Activated B cell treated with CpG ODN at 0.5 μM for 24 hours (primary cell): ENCODE measurements at regions not wholly inside any gene's neighbourhood (a gene's known extent, or its start where the extent isn't known, plus 50 kb on each side); places are given as distances from the start of the nearest gene placed in this dataset.

Experiments used
- ATAC-seq: fragments of 200-7000 bp; cut with Tn5 transposase; one replicate; pipeline ENCODE4 v1.10.0; 2021; ENCODE audit warnings: low read depth, mild to moderate bottlenecking, moderate library complexity
- CTCF ChIA-PET: fragments of 350-600 bp; sonication (Branson Sonifier 250); formaldehyde crosslinking; loops from one replicate; lab custom pipeline; 2021; ENCODE audit warnings: antibody characterized with exemption; lab: Charles Lee
- POLR2A ChIA-PET: fragments of 350-600 bp; sonication (Branson Sonifier 250); formaldehyde crosslinking; loops from one replicate; lab custom pipeline; 2021; ENCODE audit warnings: antibody characterized with exemption; lab: Charles Lee
- DNase-seq: peaks from one replicate; pipeline ENCODE4 v3.0.0; 2022
- H3K27ac Mint-ChIP-seq: one replicate; pipeline ENCODE4 v1.8.0; 2020; ENCODE audit warnings: mixed read lengths
- H3K27me3 Mint-ChIP-seq: one replicate; pipeline ENCODE4 v1.8.0; 2021; ENCODE audit warnings: mixed read lengths
- H3K36me3 Mint-ChIP-seq: one replicate; pipeline ENCODE4 v1.8.0; 2021; ENCODE audit warnings: low read depth, mixed read lengths
- H3K4me1 Mint-ChIP-seq: one replicate; pipeline ENCODE4 v1.8.0; 2021; ENCODE audit warnings: mixed read lengths
- H3K4me3 Mint-ChIP-seq: one replicate; pipeline ENCODE4 v1.8.0; 2020; ENCODE audit warnings: mild to moderate bottlenecking, mixed read lengths
- H3K9me3 Mint-ChIP-seq: one replicate; pipeline ENCODE4 v1.8.0; 2020; ENCODE audit warnings: mixed read lengths
- CTCF ChIP-seq: fragments of 200-600 bp; IDR thresholded peaks from one replicate; pipeline ENCODE4 v1.8.0; 2022; ENCODE audit warnings: antibody characterized with exemption, mild to moderate bottlenecking
- intact Hi-C: fragments of 100-400 bp; cut with micrococcal nuclease; formaldehyde crosslinking; loops from one replicate; pipeline ENCODE4 v1.15.1; 2024

GRCh38 chr16:35310999-35311398 lies 1851.6 kb downstream of the TP53TG3F start:
- intact Hi-C loops, result no loop called here
- TF ChIP-seq CTCF, result no peak
- Mint-ChIP-seq H3K9me3 (peaks cover 31% of the 10 kb centered on the region), H3K27me3 (no peaks in the 10 kb centered on the region), H3K4me3 (no peak overlapping the region), H3K27ac (no peak overlapping the region), H3K4me1 (no peaks in the 10 kb centered on the region), H3K36me3 (no peaks in the 10 kb centered on the region)
- ChIA-PET CTCF (no interaction called here), POLR2A (no interaction called here)
- DNase-seq, result no peak
- no peak for ATAC-seq

GRCh38 chr16:35311475-35311874 lies 1852.1 kb downstream of the TP53TG3F start:
- Mint-ChIP-seq H3K4me3 (no peak overlapping the region), H3K9me3 (peaks cover 32% of the 10 kb centered on the region), H3K4me1 (no peaks in the 10 kb centered on the region), H3K27ac (no peak overlapping the region), H3K36me3 (no peaks in the 10 kb centered on the region), H3K27me3 (no peaks in the 10 kb centered on the region)
- intact Hi-C loops, result no loop called here
- ChIA-PET CTCF (no interaction called here), POLR2A (no interaction called here)
- DNase-seq, result no peak
- ATAC-seq, result no peak
- no peak for TF ChIP-seq CTCF

- H3K4me3 Mint-ChIP-seq, result no peak overlapping the region
- CTCF ChIA-PET, result no interaction called here
- no peaks in the 10 kb centered on the region for H3K27me3 Mint-ChIP-seq
- DNase-seq, result no peak
- H3K36me3 Mint-ChIP-seq, result no peaks in the 10 kb centered on the region
- no peak overlapping the region for H3K27ac Mint-ChIP-seq
- H3K4me1 Mint-ChIP-seq, result no peaks in the 10 kb centered on the region
- no peak for ATAC-seq
- TF ChIP-seq CTCF, result no peak
- peaks cover 29% of the 10 kb centered on the region for H3K9me3 Mint-ChIP-seq
- POLR2A ChIA-PET, result no interaction called here
- intact Hi-C loops, result no loop called here
Measured at GRCh38 chr16:35314298-35314697, 1854.9 kb downstream of the TP53TG3F start.

GRCh38 chr16:35319536-35320192 lies 1860.3 kb downstream of the TP53TG3F start:
- no peaks in the 10 kb centered on the region for H3K4me1 Mint-ChIP-seq
- ChIA-PET POLR2A (no interaction called here), CTCF (no interaction called here)
- no peak for TF ChIP-seq CTCF
- ATAC-seq (no peak), DNase-seq (no peak)
- H3K27ac Mint-ChIP-seq, result no peak overlapping the region
- no peak overlapping the region for H3K4me3 Mint-ChIP-seq
- H3K27me3 Mint-ChIP-seq, result no peaks in the 10 kb centered on the region
- intact Hi-C loops, result loop anchor here (10.0 kb wide), 1 partner anchor 45 kb away; no protein-coding TSS in a partner anchor
- H3K36me3 Mint-ChIP-seq, result no peaks in the 10 kb centered on the region
- H3K9me3 Mint-ChIP-seq, result peaks cover 22% of the 10 kb centered on the region

GRCh38 chr16:35325936-35326335 lies 1866.5 kb downstream of the TP53TG3F start:
- H3K27me3 Mint-ChIP-seq, result no peaks in the 10 kb centered on the region
- no peaks in the 10 kb centered on the region for H3K36me3 Mint-ChIP-seq
- CTCF ChIA-PET, result no interaction called here
- no peak for TF ChIP-seq CTCF
- H3K4me1 Mint-ChIP-seq, result no peaks in the 10 kb centered on the region
- POLR2A ChIA-PET, result no interaction called here
- no peak overlapping the region for H3K4me3 Mint-ChIP-seq
- DNase-seq, result no peak
- H3K9me3 Mint-ChIP-seq, result peaks cover 30% of the 10 kb centered on the region
- intact Hi-C loops, result loop anchor here (10.0 kb wide), 1 partner anchor 51 kb away; no protein-coding TSS in a partner anchor
- no peak overlapping the region for H3K27ac Mint-ChIP-seq
- no peak for ATAC-seq
